WTC11 (cell line): ENCODE measurements at regions not wholly inside any gene's neighbourhood (a gene's known extent, or its start where the extent isn't known, plus 50 kb on each side); places are given as distances from the start of the nearest gene placed in this dataset.

Experiments used
- AFF4 ChIP-seq: sonication (generic); formaldehyde crosslinking; IDR thresholded peaks from 2 replicates; pipeline ENCODE4 v1.8.1; 2023; ENCODE audit warnings: mild to moderate bottlenecking, missing genetic modification reagents, borderline replicate concordance
- CTCF ChIP-seq: fragments of 200-600 bp; IDR thresholded peaks from 2 replicates; pipeline ENCODE4 v1.8.0; 2022; ENCODE audit warnings: antibody characterized with exemption
- FOXP1 ChIP-seq: sonication (generic); formaldehyde crosslinking; IDR thresholded peaks from 2 replicates; pipeline ENCODE4 v1.8.0; 2022; ENCODE audit warnings: missing genetic modification reagents, mild to moderate bottlenecking, moderate library complexity, borderline replicate concordance
- IRF2 ChIP-seq: sonication (generic); formaldehyde crosslinking; IDR thresholded peaks from 2 replicates; pipeline ENCODE4 v1.8.0; 2022; ENCODE audit warnings: low read depth, missing genetic modification reagents, borderline replicate concordance
- JUN ChIP-seq: sonication (generic); formaldehyde crosslinking; IDR thresholded peaks from 2 replicates; pipeline ENCODE4 v1.8.0; 2023; ENCODE audit warnings: mild to moderate bottlenecking, missing genetic modification reagents
- NFYB ChIP-seq: sonication (generic); formaldehyde crosslinking; conservative IDR thresholded peaks from 2 replicates; pipeline ENCODE4 v1.8.0; 2022; ENCODE audit warnings: low read depth, missing genetic modification reagents
- ZBTB43 ChIP-seq: sonication (generic); formaldehyde crosslinking; IDR thresholded peaks from 2 replicates; pipeline ENCODE4 v1.8.1; 2023; ENCODE audit warnings: mild to moderate bottlenecking, missing genetic modification reagents
- ZNF138 ChIP-seq: sonication (generic); formaldehyde crosslinking; conservative IDR thresholded peaks from 2 replicates; pipeline ENCODE4 v1.8.1; 2022; ENCODE audit warnings: mild to moderate bottlenecking, moderate library complexity, missing genetic modification reagents
- ZNF263 ChIP-seq: sonication (generic); formaldehyde crosslinking; IDR thresholded peaks from 2 replicates; pipeline ENCODE4 v1.8.1; 2022; ENCODE audit warnings: low read depth, mild to moderate bottlenecking, moderate library complexity, missing genetic modification reagents
- TF ChIP-seq, protein P1 (sequence below): sonication (generic); formaldehyde crosslinking; IDR thresholded peaks from 2 replicates; pipeline ENCODE4 v1.8.1; 2022; ENCODE audit warnings: low read depth, missing genetic modification reagents, borderline replicate concordance
- TF ChIP-seq, protein P2 (sequence below): sonication (generic); formaldehyde crosslinking; conservative IDR thresholded peaks from 2 replicates; pipeline ENCODE4 v1.8.1; 2022; ENCODE audit warnings: mild to moderate bottlenecking, missing genetic modification reagents
- TF ChIP-seq, protein P3 (sequence below): sonication (generic); formaldehyde crosslinking; IDR thresholded peaks from 2 replicates; pipeline ENCODE4 v1.8.0; 2022; ENCODE audit warnings: mild to moderate bottlenecking, missing genetic modification reagents

DNA sequence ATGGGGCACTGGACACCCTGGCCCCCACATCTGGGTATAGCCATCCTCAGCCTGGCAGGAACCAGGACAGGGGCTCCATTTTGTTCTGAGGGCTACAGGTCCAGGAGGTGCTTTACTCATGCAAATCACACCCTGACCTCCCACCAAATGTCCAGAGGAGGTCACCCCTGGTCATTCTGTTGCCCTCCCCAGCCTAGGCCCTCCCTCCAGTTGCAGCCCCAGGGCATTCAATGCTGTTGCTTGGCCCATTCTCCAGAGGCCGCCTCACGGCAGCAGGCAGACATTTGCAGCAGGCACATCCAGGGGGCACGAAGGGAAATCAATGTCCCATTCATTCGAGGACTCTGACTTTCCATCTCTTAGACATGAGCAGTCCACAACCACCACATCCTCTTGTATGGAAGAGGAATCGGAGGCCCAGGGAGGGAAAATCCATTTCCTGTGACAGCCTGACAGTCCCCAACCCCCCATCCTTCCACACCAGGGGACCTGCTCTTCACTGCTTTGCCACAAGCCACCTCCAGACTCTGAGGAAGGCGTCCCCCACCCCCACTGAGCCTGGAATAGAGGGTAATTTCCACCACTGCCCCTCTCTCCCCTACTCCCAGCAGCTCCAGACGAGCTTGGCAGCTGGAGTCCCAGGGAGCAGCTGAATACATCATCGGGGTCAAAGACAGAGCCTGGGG lies 76.2 kb upstream of the UNC5B start:
- TF ChIP-seq ZNF263 (CRISPR knock-in tag) (no peak), FOXP1 (CRISPR knock-in tag) (no peak), ZNF138 (CRISPR knock-in tag) (no peak), NFYB (CRISPR knock-in tag) (no peak), CTCF (no peak), JUN (CRISPR knock-in tag) (no peak), IRF2 (CRISPR knock-in tag) (no peak), ZBTB43 (no peak), AFF4 (CRISPR knock-in tag) (no peak)
- TF ChIP-seq, protein P1, sequence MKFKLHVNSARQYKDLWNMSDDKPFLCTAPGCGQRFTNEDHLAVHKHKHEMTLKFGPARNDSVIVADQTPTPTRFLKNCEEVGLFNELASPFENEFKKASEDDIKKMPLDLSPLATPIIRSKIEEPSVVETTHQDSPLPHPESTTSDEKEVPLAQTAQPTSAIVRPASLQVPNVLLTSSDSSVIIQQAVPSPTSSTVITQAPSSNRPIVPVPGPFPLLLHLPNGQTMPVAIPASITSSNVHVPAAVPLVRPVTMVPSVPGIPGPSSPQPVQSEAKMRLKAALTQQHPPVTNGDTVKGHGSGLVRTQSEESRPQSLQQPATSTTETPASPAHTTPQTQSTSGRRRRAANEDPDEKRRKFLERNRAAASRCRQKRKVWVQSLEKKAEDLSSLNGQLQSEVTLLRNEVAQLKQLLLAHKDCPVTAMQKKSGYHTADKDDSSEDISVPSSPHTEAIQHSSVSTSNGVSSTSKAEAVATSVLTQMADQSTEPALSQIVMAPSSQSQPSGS (CRISPR knock-in tag): no peak
- TF ChIP-seq, protein P2, sequence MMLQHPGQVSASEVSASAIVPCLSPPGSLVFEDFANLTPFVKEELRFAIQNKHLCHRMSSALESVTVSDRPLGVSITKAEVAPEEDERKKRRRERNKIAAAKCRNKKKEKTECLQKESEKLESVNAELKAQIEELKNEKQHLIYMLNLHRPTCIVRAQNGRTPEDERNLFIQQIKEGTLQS (CRISPR knock-in tag): no peak
- TF ChIP-seq, protein P3, sequence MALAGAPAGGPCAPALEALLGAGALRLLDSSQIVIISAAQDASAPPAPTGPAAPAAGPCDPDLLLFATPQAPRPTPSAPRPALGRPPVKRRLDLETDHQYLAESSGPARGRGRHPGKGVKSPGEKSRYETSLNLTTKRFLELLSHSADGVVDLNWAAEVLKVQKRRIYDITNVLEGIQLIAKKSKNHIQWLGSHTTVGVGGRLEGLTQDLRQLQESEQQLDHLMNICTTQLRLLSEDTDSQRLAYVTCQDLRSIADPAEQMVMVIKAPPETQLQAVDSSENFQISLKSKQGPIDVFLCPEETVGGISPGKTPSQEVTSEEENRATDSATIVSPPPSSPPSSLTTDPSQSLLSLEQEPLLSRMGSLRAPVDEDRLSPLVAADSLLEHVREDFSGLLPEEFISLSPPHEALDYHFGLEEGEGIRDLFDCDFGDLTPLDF (CRISPR knock-in tag): no peak
